Suppressor macrophage (primary cell): ENCODE measurements at regions not wholly inside any gene's neighbourhood (a gene's known extent, or its start where the extent isn't known, plus 50 kb on each side); places are given as distances from the start of the nearest gene placed in this dataset.

Experiments used
- DNase-seq, 4 experiments: peaks; one replicate each; pipeline ENCODE4 v3.0.0-alpha.2; 2020 to 2022

DNA sequence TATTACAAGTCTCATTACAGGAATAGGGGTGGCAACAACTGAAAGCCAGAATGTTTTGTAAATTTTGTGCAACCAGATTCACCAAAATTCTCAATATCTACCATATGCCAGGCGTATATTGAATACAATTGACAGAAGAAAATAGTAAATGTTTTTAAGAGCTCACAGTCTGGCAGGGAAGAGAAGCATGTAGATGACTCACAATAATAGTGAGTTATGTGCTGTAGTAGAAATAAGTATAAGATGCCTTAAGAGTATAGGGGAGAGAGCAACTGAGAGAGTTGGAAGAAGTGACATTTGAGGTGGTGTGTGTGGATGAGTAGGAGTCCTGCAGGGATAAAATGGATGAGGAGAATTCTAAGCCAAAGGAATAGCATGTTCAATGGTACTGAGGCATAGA lies 170.5 kb upstream of the FGGY start:
- DNase-seq, result no peak

DNA sequence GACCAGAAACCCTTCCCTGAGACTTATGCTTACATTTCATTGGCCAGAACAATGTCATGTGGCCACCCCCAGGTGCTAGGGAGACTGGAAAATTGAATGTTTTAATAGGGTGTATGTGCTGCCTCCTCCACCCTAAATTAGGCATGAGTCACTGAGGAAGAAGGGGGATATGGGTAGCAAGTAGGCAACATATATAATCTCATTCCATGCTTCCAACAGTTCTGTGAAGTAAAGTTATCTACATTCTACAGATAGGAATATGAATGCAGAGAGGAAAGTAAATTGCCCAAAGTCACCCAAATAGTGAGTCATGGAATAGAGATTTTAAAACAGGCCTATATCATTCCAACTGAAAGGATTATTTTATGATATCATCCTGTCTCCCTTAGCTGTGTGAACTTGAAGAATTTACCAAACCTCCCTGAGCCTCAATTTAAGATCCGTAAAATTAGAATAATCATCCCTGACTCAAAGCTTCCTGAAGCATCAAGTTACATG lies 168.6 kb upstream of the FGGY start:
- no peak for DNase-seq

GRCh38 chr1:59128784-59129227 lies 168.1 kb upstream of the FGGY start:
- DNase-seq, result no peak

- DNase-seq, result no peak
Observed at GRCh38 chr1:59132295-59132694, 164.6 kb upstream of the FGGY start.

- no peak for DNase-seq
Observed at GRCh38 chr1:59133997-59134396, 162.9 kb upstream of the FGGY start.

- DNase-seq, result no peak
Observed at GRCh38 chr1:59135761-59136255, 161.1 kb upstream of the FGGY start.

DNA sequence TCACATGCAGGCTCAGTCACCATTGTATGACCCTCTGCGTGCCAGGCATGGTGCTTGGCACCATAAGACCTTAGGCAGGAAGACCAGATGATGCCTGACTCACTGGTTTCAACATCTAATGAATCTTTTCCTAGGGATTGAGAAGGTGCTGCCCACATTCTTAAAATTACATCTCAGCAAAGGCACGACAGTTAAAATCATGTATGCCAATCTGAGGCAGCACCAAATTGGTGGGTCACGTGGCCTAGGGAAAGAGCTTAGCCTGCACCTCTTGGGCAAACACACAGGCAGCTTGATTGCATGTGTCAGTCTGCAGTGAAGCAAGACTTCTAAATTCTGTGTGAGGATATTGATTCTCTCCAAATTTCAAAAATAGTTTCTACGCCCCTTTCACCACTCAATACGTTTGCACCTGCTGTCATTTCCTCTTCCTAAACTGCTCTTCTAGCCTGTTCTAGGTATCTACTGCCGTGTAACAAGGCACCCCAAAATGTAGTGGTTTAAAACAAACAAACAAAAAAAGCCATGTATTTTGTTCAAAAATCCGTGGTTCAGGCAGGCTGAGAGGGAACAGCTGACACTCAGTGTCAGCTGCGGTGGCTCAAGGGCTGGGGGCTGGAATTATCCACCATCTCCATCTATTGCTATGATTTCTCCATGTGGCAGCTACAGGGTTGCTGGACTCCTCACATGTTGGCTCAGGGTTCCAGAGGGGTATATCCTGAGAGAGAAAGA lies 160.2 kb upstream of the FGGY start:
- DNase-seq, result peak; percentile 52 to 80 (median 76)

DNA sequence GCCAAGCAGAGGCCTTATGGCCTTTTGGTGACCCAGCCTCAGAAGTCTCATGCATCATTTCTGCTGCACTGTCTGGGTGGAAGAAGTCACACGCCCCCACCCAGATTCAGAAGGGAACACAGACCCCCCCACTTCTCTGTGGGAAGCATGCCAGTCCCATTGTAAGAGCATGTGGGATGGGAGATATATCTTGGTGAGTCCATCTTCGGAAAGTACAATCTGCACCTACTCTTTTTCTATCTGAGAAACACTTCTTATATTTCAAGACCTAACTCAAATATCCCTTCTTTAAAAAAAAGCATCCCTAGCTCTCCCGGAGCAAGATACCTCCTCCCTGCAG lies 159.6 kb upstream of the FGGY start:
- peak in 3 of 4 experiments; percentile 66 to 67 (median 67) for DNase-seq

DNA sequence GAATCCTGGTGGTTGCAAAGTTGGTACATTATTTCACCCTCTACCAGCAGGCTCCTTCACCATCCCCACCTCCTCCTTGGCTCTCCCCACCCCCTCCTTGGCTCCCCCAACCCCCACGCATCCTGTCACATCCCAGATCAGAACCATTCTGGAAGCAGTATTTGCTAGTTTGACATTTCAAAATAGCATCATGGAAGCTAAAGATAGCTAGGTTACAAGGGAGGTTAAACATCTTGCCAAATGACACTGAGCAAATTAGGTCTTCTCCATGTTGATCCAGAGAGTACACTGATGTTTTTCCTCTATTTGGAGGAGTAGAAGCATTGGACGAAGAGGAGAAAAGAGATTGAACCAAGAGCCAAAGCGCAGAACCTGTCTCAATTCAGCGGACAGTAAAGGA lies 158.9 kb upstream of the FGGY start:
- peak in 1 of 4 experiments; percentile 13 for DNase-seq

DNA sequence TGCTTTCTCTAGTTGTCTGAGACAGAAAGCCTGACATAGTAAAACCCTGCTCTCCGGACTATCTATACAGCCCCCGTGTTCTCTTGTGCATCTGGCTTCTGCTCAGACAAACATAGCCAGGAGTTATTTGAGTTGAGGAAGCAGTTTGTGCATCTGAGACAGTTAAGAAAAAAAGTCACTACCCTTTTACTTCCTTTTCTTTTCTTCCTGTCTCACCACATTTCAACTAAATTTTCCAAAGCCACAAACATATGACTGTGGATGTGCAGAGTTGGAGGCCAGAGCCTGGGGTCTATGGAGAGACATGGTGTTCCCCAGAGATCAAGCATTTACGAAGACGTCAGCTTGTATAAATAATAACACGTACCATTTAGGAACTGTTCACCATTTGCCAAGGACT lies 158.5 kb upstream of the FGGY start:
- DNase-seq, result peak; percentile 60 to 83 (median 74)

GRCh38 chr1:59139396-59139795 lies 157.5 kb upstream of the FGGY start:
- peak; percentile 45 to 70 (median 60) for DNase-seq

DNA sequence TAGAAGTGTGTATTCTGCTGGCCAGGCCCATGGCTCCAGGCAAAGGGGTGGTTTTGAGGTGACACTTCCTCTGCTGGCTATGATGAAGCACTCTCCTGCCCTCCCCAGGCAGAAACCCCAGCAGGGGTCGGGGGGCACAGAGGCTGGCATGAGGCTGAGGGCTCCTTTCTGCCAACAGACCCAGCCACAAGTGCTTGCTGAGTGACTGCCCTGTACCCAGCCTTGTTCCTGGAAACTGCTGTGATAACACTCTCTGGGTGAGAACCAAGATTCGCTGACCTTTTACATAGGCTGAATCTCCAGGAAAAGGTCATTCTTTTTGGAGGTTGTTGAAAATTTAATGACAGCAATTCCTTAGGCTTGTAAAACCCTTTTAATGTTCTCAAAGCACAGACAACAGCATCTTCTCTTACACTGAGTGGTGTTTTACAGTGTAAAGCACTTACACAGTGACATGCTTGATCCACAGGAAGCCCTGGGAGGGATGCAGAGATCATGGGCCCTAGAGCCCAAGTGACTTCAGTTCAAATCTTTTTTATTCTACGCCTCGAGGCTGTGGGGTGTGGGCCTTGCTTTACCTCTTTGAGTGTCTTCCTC lies 155.5 kb upstream of the FGGY start:
- DNase-seq, result peak in 2 of 4 experiments; percentile 19 to 29

DNA sequence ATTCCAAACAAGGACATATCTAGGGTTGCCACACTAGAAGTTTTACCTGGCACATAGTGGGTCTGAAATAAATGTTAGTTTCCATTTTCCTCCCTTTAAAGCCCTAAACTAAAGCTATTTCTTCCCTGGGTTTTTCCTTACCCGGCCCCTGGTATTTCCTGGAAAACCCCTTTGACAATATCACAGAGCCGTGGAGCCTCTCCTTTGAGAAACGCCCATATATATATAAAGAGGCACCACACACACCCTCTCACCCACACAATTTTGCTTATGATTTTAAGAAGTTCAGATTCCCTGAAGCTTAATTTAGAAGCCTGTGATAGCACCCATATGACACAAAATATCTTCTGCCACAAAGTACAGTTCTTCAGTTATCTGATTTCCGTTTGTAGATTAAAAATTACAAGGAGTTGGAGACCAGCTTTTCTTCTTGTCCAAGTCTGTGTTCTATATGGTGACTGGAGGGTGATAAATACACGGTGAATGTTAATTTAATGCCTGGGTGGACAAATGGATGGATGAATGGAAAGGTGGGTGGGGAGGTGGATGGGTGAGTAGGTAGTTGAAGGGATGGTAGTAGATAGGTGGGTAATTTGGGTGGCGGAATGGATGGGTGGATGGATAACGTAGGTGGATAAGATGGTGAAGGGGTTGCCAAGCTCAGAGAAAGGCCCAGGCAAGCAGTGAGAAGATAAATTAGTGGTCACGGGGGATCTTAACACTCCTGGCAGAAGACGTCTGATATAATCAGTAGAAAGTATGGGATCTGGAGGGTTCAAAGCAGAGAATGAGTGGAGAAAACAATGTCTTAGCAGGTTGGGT lies 154.4 kb upstream of the FGGY start:
- DNase-seq, result peak in 2 of 4 experiments; percentile 27 to 34

- DNase-seq, result peak; percentile 65 to 89 (median 82)
Observed at GRCh38 chr1:59143133-59143487, 153.8 kb upstream of the FGGY start.

GRCh38 chr1:59143811-59144210 lies 153.1 kb upstream of the FGGY start:
- DNase-seq, result no peak

- no peak for DNase-seq
Observed at GRCh38 chr1:59144959-59145358, 151.9 kb upstream of the FGGY start.

DNA sequence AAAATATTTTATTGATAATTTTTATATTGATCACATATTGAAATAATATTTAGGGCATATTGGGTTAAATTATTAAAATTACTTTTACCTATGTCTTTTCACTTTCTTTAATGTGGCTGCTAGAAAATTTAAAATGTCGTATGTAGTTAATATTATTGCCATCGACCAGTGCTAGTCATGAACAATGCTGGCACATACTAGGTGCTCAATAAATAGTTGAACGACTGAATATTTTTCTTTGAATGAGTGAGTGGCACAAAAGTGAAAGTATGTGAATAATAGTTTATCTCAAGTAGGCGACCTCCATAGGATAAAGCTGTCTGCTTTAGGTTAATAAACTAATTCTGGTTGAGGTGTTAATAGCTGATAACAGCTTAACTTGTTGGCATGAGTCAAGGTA lies 150.8 kb upstream of the FGGY start:
- no peak for DNase-seq

- DNase-seq, result peak; percentile 24 to 78 (median 49)
Observed at GRCh38 chr1:59146651-59147358, 150.1 kb upstream of the FGGY start.

DNA sequence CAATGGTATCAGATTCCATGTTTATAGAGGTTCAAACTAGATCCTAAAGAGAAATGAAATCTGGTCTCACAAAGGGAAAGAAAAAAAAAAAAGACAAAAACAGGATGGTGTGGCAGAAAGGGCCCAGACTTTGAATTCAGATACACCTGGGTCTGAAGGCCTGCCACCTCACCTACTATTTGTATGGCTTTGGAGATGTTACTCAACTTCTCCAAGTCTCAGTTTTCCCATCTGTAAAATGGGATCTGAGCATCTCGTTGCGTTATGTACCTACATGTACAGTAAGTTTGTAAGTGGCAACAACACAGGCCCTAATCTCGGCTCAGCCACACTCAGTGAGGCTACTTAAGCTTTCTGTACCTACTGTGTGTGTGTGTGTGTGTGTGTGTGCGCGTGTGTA lies 147.5 kb upstream of the FGGY start:
- DNase-seq, result no peak

DNA sequence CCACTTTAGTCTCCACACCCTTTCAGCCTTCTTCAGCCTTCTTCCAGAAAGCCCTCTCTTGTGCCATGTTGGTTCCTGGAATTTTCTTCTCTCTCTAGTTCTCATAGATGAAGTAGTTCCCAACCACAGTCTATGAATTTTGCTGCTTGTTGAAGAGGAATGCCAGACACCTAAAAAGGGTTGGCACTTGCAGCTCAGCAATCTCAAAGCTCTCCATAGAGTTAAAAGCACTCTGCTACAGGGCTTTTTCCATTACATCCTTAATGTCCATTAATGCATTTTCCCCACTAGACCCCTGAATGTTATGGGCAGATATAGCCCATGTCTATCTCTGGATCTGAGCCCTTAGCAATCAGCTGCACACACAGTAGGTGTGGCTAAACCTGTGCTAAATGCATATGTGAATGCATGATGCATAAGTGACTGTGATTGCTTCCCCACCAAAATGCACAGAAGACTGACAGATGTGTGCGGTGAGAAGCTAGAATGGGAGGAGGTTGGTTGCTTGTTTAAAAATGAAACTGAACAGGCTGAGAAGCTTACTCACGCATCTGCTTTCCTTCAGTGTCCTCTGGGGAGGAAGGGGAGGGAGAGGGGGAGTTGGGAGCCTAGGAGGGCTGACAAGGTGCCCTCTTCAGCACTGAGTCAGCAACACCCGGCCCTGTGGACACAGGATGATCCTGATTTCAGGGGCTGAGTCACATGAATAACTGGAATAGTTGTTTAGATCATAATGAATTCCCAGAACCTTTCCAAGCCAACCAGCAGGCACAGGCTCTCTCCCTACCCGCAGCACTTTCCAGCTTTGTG lies 146.1 kb upstream of the FGGY start:
- peak in 3 of 4 experiments; percentile 34 to 36 (median 35) for DNase-seq

DNA sequence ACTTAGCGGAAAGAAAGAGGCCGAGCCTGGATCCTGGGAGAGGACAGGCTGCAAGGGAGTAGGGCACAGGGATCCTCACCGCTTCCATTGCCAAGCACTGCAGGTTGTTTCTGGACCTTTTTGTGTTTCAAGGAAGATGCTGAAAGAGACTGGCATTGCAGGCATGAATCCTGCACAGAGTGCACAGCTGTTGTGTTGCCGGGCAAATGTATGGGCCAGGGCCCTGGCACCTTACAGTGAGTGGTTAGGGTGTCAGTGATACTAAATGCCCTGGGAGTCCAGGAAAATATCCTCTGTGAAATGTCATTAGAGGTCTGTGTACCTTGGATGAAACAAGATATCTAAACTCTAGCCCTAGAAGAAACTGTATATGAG lies 145.5 kb upstream of the FGGY start:
- no peak for DNase-seq

- no peak for DNase-seq
Observed at GRCh38 chr1:59151860-59152259, 145.0 kb upstream of the FGGY start.
